ENCODE measurements at regions not wholly inside any gene's neighbourhood (a gene's known extent, or its start where the extent isn't known, plus 50 kb on each side); places are given as distances from the start of the nearest gene placed in this dataset.

DNA sequence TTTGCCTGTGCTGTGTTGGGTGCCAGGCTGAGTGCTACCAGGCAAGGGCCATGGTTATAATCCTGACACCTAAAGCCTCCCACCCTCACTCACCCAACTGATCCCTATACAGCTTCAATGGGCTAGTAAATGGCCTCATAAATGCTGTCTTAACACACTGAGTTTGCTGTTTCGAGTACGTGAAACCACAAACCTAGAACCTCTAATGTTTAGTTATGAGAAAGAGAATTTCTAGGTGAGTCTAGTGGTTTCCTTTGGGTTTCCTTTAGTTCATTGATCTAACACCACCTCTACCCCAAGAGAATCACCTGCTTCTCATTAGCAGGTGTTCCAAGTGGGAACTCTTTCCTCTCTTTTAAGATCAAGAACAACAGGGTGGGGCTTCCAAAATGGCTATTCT, 172.0 kb downstream of the MC4R start:
- Histone ChIP-seq H3K4me3 (no peak overlapping the region), H3K27ac (no peak overlapping the region), H3K4me1 (replicated peaks in 1 of 2) (no peaks in the 10 kb centered on the region), H3K9me3 (replicated peaks in 1 of 3) (no peaks in the 10 kb centered on the region), H3K36me3 (replicated peaks in 1 of 2) (no peaks in the 10 kb centered on the region), H3K27me3 (no peaks in the 10 kb centered on the region)
- intact Hi-C loops (cut with DNase I): no loop called here
- 70 to 90% (median 79%) methylated on average over 2 of the region's 2 CpGs for WGBS, 4 donors
- TF ChIP-seq CTCF (IDR thresholded peaks at IDR 0.05): no peak
- TF ChIP-seq POLR2A (IDR thresholded peaks at IDR 0.05): no peak
- no peak for DNase-seq

- 39 to 56% (median 47%) methylated on average over 1 of the region's 1 CpG for WGBS, 4 donors
- DNase-seq: no peak
- Histone ChIP-seq H3K27ac (no peak overlapping the region), H3K4me1 (replicated peaks in 1 of 2) (no peaks in the 10 kb centered on the region), H3K4me3 (no peak overlapping the region), H3K36me3 (replicated peaks in 1 of 2) (no peaks in the 10 kb centered on the region), H3K9me3 (replicated peaks in 1 of 3) (no peaks in the 10 kb centered on the region), H3K27me3 (no peaks in the 10 kb centered on the region)
- intact Hi-C loops (cut with DNase I): no loop called here
- TF ChIP-seq POLR2A (IDR thresholded peaks at IDR 0.05) (no peak), CTCF (IDR thresholded peaks at IDR 0.05) (no peak)
Observed at GRCh38 chr18:60199505-60199904, 173.1 kb downstream of the MC4R start.

DNA sequence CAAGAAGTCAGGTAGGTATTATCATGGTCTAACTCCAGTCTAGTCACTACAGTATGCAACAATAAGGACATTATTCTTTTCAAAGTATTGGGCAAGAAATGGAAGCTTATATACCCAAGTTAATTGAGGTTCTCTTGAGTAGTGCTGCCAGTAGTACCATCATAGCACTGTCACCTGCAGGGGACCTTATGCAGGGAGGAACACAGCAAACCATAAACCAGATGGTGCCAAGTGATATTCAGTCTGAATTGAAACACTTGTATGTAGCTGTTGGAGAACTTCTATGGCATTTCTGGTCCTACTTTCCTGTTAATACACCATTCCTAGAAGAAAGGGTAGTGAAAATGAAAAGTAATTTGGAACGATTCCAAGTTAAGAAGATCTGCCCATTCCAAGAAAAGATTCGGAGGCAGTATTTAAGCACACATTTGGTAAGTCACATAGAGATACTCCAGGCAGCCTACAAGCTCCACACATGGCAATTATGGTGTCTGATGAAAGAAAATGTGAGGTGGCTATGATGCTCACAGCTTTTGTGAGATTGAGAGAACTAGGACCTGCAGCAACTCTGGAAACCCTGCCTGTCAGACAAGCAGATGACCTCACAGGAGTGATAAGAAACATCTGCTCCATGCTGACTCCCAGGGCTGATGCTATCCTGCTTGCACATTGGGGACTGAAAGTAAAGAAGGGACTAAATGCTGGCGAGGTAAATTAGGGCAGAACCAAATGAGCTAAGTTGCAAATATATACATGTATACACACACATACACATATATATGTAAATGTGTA, 174.7 kb downstream of the MC4R start:
- no peaks in the 10 kb centered on the region for H3K27me3 ChIP-seq
- H3K27ac ChIP-seq: no peak overlapping the region
- TF ChIP-seq POLR2A (IDR thresholded peaks at IDR 0.05) (no peak), CTCF (IDR thresholded peaks at IDR 0.05) (no peak)
- WGBS, 4 donors: 56 to 62% (median 57%) methylated on average over 3 of the region's 3 CpGs
- no peak overlapping the region for H3K4me3 ChIP-seq
- DNase-seq: peak in 2 of 7 donors; percentile 21 to 74
- no peaks in the 10 kb centered on the region for H3K36me3 ChIP-seq (replicated peaks in 1 of 2)
- no peaks in the 10 kb centered on the region for H3K9me3 ChIP-seq (replicated peaks in 1 of 3)
- no peaks in the 10 kb centered on the region for H3K4me1 ChIP-seq (replicated peaks in 1 of 2)
- intact Hi-C loops (cut with DNase I): no loop called here

DNA sequence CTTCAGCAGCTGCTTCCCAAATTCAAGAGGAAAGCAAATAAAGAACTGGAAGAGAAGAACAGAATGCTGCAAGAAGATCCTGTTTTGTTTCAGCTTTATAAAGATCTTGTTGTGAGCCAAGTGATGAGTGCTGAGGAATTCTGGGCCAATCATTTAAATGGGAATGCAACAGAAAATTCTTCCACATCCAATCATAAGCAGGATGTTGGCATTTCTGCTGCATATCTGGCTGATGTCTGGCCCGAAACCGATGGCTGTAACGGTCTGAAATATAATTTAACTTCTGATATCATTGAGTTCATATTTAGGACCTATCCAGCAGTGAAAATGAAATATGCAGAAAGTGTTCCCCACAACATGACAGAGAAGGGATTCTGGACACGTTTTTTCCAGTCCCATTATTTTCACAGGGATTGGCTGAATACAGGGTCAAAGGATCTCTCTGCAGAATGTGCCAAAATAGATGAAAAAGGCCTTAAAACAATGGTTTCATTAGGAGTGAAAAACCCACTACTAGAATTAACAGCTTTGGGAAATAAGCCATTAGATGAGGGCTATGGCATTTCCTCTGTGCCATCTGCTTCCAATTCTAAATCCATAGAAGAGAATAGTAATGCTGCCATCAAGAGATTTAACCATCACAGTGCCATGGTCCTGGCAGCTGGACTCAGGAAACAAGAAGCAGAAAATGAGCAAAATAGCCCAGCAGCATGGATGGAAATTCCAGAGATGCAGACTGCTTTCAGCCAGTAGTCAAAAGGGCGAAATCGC, 175.6 kb downstream of the MC4R start:
- TF ChIP-seq CTCF (IDR thresholded peaks at IDR 0.05) (no peak), POLR2A (IDR thresholded peaks at IDR 0.05) (no peak)
- intact Hi-C loops (cut with DNase I): no loop called here
- WGBS, 4 donors: 63 to 68% (median 66%) methylated on average over 6 of the region's 6 CpGs

More for the DNA sequence above, 175.6 kb downstream of the MC4R start:
- no peak overlapping the region for H3K4me3 ChIP-seq
- H3K27ac ChIP-seq: no peak overlapping the region
- H3K9me3 ChIP-seq (replicated peaks in 1 of 3): no peaks in the 10 kb centered on the region
- no peaks in the 10 kb centered on the region for H3K36me3 ChIP-seq (replicated peaks in 1 of 2)
- no peak for DNase-seq
- H3K4me1 ChIP-seq (replicated peaks in 1 of 2): no peaks in the 10 kb centered on the region
- no peaks in the 10 kb centered on the region for H3K27me3 ChIP-seq

Measured in adrenal gland (tissue), 9 donors.